ENCODE measurements at regions not wholly inside any gene's neighbourhood (a gene's known extent, or its start where the extent isn't known, plus 50 kb on each side); places are given as distances from the start of the nearest gene placed in this dataset.

DNA sequence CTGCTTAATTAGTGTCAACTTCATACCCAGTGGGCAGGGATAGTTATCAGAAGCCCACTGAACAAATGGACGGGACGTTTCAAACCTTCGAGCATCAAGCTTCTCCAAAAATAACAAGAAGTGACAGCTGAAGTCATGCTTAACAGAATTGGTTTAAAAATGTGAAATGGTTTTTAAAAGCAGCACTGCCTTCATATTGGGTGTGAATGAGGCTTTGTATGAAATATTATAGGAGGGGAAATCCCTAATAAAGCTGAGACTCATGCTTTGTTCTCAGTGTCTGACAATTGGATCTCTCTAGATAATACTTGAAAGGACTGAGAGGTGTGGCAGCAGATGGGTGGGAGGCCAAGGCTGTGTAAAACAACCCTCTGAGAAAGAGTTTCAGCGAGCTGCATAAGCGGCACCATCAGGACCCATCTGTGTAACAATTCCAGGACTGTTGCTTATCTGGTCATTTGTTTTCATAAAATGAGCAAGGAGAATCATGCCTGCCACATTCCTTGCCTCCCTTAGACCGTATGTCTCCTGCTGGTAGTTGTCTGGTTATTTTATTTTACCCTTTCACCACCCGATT is 667.7 kb downstream of the DIAPH3 start (continued):
- TF ChIP-seq, protein P1, sequence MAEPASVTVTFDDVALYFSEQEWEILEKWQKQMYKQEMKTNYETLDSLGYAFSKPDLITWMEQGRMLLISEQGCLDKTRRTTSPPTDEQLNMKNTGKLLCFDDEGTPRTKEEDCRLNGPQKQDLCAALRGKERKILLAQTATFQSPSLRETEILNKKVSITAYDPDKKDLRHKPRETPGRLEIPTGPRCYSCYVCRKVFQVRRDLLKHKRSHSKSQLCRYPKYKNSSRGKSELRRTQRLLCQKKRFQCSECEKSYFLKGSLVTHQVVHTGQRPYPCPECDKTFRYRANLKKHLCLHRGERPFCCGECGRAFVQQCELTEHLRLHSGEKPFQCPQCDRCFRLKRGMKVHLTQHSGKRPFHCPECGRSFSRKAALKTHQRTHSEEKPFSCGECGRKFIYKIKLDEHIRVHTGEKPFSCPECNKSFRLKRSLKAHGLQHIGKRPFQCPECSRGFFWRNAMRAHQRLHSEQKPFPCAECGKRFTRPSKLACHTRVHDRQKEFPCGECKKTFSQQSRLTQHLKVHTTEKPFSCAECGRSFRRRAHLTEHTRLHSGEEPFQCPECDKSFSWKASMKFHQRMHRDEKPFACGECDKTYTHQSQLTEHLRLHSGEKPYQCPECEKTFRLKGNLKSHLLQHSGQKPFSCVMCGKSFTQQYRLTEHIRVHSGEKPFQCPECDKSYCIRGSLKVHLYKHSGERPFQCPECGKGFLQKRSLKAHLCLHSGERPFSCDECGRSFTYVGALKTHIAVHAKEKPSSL (CRISPR knock-in tag; conservative IDR thresholded peaks at IDR 0.05): no peak
- TF ChIP-seq, protein P2, sequence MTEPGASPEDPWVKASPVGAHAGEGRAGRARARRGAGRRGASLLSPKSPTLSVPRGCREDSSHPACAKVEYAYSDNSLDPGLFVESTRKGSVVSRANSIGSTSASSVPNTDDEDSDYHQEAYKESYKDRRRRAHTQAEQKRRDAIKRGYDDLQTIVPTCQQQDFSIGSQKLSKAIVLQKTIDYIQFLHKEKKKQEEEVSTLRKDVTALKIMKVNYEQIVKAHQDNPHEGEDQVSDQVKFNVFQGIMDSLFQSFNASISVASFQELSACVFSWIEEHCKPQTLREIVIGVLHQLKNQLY (CRISPR knock-in tag; IDR thresholded peaks at IDR 0.05): no peak
- TF ChIP-seq OVOL2 (CRISPR knock-in tag; IDR thresholded peaks at IDR 0.05; ENCODE audit: borderline replicate concordance): no peak
- TF ChIP-seq, protein P3, sequence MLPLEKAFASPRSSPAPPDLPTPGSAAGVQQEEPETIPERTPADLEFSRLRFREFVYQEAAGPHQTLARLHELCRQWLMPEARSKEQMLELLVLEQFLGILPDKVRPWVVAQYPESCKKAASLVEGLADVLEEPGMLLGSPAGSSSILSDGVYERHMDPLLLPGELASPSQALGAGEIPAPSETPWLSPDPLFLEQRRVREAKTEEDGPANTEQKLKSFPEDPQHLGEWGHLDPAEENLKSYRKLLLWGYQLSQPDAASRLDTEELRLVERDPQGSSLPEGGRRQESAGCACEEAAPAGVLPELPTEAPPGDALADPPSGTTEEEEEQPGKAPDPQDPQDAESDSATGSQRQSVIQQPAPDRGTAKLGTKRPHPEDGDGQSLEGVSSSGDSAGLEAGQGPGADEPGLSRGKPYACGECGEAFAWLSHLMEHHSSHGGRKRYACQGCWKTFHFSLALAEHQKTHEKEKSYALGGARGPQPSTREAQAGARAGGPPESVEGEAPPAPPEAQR (CRISPR knock-in tag; IDR thresholded peaks at IDR 0.05): no peak
- no peak for TF ChIP-seq JAZF1 (CRISPR knock-in tag; IDR thresholded peaks at IDR 0.05)
- no peak for TF ChIP-seq ZNF396 (CRISPR knock-in tag; IDR thresholded peaks at IDR 0.05; ENCODE audit: borderline replicate concordance)
- TF ChIP-seq TP53 (CRISPR knock-in tag; IDR thresholded peaks at IDR 0.05): no peak
- TF ChIP-seq FOXP1 (CRISPR knock-in tag; IDR thresholded peaks at IDR 0.05; ENCODE audit: borderline replicate concordance): no peak
- no peak for TF ChIP-seq ZNF423 (CRISPR knock-in tag; IDR thresholded peaks at IDR 0.05)
- no peak for TF ChIP-seq NFE2L1 (CRISPR knock-in tag; IDR thresholded peaks at IDR 0.05)
- TF ChIP-seq, protein P4, sequence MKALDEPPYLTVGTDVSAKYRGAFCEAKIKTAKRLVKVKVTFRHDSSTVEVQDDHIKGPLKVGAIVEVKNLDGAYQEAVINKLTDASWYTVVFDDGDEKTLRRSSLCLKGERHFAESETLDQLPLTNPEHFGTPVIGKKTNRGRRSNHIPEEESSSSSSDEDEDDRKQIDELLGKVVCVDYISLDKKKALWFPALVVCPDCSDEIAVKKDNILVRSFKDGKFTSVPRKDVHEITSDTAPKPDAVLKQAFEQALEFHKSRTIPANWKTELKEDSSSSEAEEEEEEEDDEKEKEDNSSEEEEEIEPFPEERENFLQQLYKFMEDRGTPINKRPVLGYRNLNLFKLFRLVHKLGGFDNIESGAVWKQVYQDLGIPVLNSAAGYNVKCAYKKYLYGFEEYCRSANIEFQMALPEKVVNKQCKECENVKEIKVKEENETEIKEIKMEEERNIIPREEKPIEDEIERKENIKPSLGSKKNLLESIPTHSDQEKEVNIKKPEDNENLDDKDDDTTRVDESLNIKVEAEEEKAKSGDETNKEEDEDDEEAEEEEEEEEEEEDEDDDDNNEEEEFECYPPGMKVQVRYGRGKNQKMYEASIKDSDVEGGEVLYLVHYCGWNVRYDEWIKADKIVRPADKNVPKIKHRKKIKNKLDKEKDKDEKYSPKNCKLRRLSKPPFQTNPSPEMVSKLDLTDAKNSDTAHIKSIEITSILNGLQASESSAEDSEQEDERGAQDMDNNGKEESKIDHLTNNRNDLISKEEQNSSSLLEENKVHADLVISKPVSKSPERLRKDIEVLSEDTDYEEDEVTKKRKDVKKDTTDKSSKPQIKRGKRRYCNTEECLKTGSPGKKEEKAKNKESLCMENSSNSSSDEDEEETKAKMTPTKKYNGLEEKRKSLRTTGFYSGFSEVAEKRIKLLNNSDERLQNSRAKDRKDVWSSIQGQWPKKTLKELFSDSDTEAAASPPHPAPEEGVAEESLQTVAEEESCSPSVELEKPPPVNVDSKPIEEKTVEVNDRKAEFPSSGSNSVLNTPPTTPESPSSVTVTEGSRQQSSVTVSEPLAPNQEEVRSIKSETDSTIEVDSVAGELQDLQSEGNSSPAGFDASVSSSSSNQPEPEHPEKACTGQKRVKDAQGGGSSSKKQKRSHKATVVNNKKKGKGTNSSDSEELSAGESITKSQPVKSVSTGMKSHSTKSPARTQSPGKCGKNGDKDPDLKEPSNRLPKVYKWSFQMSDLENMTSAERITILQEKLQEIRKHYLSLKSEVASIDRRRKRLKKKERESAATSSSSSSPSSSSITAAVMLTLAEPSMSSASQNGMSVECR (CRISPR knock-in tag; IDR thresholded peaks at IDR 0.05; ENCODE audit: borderline replicate concordance): no peak

DNA sequence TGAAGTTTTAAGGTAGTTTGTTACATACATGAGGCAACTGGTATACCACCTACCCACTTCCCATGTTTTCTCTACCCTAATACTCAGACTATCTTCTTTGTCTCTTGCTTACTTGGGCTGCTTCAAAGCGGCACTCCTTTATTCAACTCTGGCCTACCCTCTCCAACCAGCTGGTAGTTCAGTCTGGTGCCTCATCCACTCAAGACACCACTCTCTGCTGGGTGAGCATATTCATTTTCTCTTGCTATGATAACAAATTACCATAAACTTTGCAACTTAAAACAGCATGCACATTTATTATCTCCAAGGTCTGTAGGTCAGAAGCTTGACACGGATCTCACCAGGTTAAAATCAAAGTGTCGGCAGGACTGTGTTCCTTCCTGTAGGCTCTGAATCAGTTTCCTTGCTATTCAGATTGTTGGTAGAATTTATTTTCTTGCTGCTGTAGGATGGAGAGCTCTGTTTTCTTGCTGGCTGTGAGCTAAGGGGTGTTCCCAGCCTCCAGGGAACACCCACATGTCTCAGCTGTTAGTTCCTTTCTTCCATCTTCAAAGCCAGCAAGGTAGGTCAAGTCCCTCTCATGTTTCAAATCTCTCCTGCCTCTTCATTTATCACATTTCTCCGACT is 666.0 kb downstream of the DIAPH3 start:
- ChIA-PET POLR2A (no interaction called here), CTCF (no interaction called here)
- Mint-ChIP-seq H3K9me3 (peaks cover 9% of the 10 kb centered on the region; the same call in 1 of the 2 replicates), H3K27me3 (ENCODE audit: low read depth) (no peaks in the 10 kb centered on the region), H3K4me1 (peaks cover 25% of the 10 kb centered on the region), H3K36me3 (no peaks in the 10 kb centered on the region), H3K27ac (no peak overlapping the region), H3K4me3 (no peak overlapping the region)
- DNase-seq (ENCODE audit: low spot score) (no peak), ATAC-seq (no peak)
- TF ChIP-seq, protein P5, sequence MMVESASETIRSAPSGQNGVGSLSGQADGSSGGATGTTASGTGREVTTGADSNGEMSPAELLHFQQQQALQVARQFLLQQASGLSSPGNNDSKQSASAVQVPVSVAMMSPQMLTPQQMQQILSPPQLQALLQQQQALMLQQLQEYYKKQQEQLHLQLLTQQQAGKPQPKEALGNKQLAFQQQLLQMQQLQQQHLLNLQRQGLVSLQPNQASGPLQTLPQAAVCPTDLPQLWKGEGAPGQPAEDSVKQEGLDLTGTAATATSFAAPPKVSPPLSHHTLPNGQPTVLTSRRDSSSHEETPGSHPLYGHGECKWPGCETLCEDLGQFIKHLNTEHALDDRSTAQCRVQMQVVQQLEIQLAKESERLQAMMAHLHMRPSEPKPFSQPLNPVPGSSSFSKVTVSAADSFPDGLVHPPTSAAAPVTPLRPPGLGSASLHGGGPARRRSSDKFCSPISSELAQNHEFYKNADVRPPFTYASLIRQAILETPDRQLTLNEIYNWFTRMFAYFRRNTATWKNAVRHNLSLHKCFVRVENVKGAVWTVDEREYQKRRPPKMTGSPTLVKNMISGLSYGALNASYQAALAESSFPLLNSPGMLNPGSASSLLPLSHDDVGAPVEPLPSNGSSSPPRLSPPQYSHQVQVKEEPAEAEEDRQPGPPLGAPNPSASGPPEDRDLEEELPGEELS (CRISPR knock-in tag; IDR thresholded peaks at IDR 0.05): no peak
- TF ChIP-seq NR1H2 (CRISPR knock-in tag; IDR thresholded peaks at IDR 0.05) (no peak), GRHL2 (CRISPR knock-in tag; IDR thresholded peaks at IDR 0.05; ENCODE audit: insufficient replicate concordance, severe bottlenecking) (no peak), ZNF232 (CRISPR knock-in tag; IDR thresholded peaks at IDR 0.05) (no peak), NFATC4 (CRISPR knock-in tag; IDR thresholded peaks at IDR 0.05) (no peak), PRRX2 (CRISPR knock-in tag; IDR thresholded peaks at IDR 0.05) (no peak), ZNF396 (CRISPR knock-in tag; IDR thresholded peaks at IDR 0.05; ENCODE audit: borderline replicate concordance) (no peak)
- TF ChIP-seq, protein P6, sequence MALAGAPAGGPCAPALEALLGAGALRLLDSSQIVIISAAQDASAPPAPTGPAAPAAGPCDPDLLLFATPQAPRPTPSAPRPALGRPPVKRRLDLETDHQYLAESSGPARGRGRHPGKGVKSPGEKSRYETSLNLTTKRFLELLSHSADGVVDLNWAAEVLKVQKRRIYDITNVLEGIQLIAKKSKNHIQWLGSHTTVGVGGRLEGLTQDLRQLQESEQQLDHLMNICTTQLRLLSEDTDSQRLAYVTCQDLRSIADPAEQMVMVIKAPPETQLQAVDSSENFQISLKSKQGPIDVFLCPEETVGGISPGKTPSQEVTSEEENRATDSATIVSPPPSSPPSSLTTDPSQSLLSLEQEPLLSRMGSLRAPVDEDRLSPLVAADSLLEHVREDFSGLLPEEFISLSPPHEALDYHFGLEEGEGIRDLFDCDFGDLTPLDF (CRISPR knock-in tag; IDR thresholded peaks at IDR 0.05): no peak
- TF ChIP-seq, protein P7, sequence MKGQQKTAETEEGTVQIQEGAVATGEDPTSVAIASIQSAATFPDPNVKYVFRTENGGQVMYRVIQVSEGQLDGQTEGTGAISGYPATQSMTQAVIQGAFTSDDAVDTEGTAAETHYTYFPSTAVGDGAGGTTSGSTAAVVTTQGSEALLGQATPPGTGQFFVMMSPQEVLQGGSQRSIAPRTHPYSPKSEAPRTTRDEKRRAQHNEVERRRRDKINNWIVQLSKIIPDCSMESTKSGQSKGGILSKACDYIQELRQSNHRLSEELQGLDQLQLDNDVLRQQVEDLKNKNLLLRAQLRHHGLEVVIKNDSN (CRISPR knock-in tag; IDR thresholded peaks at IDR 0.05): no peak
- TF ChIP-seq, protein P8, sequence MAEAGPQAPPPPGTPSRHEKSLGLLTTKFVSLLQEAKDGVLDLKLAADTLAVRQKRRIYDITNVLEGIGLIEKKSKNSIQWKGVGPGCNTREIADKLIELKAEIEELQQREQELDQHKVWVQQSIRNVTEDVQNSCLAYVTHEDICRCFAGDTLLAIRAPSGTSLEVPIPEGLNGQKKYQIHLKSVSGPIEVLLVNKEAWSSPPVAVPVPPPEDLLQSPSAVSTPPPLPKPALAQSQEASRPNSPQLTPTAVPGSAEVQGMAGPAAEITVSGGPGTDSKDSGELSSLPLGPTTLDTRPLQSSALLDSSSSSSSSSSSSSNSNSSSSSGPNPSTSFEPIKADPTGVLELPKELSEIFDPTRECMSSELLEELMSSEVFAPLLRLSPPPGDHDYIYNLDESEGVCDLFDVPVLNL (CRISPR knock-in tag; IDR thresholded peaks at IDR 0.05; ENCODE audit: borderline replicate concordance, low read depth): no peak

Data from WTC11 (cell line).